GM12872 (cell line): ENCODE measurements at regions not wholly inside any gene's neighbourhood (a gene's known extent, or its start where the extent isn't known, plus 50 kb on each side); places are given as distances from the start of the nearest gene placed in this dataset.
A peak's percentile ranks its signal among the peaks of the same experiment; 100 is the strongest.

Source experiments
- TF ChIP-seq, protein P1 (sequence below): IDR thresholded peaks from 3 replicates; pipeline ENCODE4 v1.5.1; 2011; ENCODE audit warnings: low read depth, mild to moderate bottlenecking, low read length, moderate library complexity; ENCODE audit not compliant: insufficient read depth

GRCh38 chr22:22364207-22364606, 119.6 kb downstream of the VPREB1 start:
- TF ChIP-seq, protein P1, sequence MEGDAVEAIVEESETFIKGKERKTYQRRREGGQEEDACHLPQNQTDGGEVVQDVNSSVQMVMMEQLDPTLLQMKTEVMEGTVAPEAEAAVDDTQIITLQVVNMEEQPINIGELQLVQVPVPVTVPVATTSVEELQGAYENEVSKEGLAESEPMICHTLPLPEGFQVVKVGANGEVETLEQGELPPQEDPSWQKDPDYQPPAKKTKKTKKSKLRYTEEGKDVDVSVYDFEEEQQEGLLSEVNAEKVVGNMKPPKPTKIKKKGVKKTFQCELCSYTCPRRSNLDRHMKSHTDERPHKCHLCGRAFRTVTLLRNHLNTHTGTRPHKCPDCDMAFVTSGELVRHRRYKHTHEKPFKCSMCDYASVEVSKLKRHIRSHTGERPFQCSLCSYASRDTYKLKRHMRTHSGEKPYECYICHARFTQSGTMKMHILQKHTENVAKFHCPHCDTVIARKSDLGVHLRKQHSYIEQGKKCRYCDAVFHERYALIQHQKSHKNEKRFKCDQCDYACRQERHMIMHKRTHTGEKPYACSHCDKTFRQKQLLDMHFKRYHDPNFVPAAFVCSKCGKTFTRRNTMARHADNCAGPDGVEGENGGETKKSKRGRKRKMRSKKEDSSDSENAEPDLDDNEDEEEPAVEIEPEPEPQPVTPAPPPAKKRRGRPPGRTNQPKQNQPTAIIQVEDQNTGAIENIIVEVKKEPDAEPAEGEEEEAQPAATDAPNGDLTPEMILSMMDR, result no peak

DNA sequence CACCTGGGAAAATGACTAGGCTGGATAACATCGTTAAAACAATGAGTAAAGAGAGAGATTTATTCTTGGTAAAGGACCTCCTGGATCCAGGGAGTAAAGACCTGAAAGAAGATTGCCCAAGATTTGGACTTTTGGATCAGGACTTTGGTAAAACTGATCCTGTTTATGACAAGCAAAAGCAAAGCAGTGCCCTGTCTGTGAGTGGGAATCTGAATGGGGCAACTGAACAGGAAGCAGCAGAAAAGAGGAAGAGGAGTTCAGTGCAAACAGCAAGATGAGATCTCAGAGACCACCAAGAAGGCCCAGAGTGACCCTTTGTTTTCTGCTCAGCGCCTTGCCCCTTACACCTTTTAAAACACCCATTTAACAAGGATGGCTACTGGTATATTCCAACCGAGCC, 122.0 kb downstream of the VPREB1 start:
- TF ChIP-seq, protein P1, result no peak

DNA sequence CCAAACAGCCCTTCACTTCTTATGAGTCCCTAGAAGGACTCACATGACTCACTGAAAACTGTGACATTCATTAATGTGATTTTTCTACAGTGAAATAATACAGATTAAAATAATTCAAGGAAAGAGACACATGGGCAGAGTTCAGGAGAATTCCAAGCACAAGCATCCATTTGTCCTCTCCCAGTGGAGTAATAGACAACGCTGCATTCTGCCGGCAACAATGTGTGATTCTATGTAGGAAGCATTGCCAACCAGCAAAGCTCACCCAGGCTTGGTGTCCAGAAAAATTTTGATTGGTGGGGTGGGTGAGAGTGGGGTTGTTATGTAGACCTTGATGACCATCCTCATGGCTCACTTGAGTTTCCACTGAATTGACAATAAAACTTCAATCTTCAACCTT, 123.9 kb downstream of the VPREB1 start:
- TF ChIP-seq, protein P1, result no peak

GRCh38 chr22:22369219-22369963, 124.8 kb downstream of the VPREB1 start:
- TF ChIP-seq, protein P1, result peak; percentile 18; the same call in 1 of the 3 replicates

DNA sequence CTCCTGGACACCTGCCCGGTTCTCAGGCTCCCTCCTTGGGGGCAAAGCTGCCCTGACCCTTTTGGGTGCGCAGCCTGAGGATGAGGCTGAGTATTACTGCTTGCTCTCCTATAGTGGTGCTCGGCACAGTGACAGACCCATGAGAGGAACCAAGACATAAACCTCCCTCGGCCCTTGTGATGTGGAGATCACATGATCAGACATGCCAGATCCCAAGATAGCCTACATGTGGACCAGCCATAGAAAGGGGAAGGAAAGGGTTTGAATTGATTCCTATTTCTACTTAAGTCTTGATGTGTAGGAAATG, 125.3 kb downstream of the VPREB1 start:
- TF ChIP-seq, protein P1, result no peak

DNA sequence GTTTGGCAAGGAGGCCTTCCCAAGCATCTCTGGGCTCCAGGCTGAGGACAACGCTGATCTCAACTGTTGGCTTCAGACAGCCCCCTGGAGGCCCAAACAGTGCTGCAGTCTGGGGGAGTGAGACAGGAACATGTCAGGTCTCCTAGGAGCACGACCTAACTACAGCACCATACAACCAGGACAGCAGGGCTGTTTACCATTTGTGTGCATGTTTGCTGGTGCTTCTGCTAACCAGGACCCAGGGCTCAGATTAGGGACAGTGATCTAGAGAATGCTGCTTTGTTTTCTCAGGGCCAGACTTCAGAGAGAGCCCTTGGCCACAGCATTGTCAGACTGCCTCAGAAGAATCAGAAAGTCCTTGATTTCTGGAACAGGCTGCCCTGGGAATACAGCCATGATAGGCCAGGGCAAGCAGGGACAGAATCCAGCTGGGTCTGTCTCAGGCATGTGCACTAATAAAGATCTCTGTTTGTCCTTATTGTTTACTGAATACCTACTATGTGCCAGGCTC, 126.5 kb downstream of the VPREB1 start:
- TF ChIP-seq, protein P1, result peak; percentile 36; the same call in 1 of the 3 replicates

GRCh38 chr22:22372086-22372485, 127.5 kb downstream of the VPREB1 start:
- TF ChIP-seq, protein P1, result no peak
